Hepatocyte (in vitro differentiated cells): ENCODE measurements at regions not wholly inside any gene's neighbourhood (a gene's known extent, or its start where the extent isn't known, plus 50 kb on each side); places are given as distances from the start of the nearest gene placed in this dataset.

Experiments used
- CTCF ChIP-seq: fragments of 200-600 bp; sonication (generic); IDR thresholded peaks from 2 replicates; pipeline ENCODE4 v1.5.1; 2016; ENCODE audit warnings: antibody characterized with exemption, mild to moderate bottlenecking; ENCODE audit not compliant: poor library complexity
- EZH2 ChIP-seq: fragments of 200-600 bp; sonication (generic); IDR thresholded peaks from 2 replicates; pipeline ENCODE4 v1.6.1; 2016; ENCODE audit warnings: antibody characterized with exemption, mild to moderate bottlenecking, borderline replicate concordance

GRCh38 chr2:142586693-142587580 lies 290.5 kb upstream of the KYNU start:
- TF ChIP-seq CTCF: no peak
- TF ChIP-seq EZH2: no peak
